ENCODE measurements at regions not wholly inside any gene's neighbourhood (a gene's known extent, or its start where the extent isn't known, plus 50 kb on each side); places are given as distances from the start of the nearest gene placed in this dataset.

DNA sequence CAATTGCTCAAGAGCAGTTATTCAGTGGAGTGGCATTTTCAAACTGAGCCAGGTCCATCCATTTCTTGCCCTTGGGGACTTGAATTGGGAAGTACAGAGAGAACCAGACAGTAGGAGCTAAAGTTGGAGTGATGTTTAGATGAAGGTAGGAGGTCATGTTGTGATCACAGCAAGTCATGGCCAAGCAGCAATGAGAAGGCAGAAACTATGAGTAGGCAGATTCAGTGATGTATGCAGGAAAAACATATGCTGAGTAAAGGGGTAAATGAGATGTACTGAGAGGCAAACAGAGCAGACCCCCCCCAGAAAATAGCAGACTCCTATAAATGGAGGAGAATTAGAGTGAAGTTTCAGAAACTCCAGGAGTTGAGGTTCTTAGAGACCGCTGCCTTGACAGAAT, 95.8 kb downstream of the PERP start:
- no peak for DNase-seq

DNA sequence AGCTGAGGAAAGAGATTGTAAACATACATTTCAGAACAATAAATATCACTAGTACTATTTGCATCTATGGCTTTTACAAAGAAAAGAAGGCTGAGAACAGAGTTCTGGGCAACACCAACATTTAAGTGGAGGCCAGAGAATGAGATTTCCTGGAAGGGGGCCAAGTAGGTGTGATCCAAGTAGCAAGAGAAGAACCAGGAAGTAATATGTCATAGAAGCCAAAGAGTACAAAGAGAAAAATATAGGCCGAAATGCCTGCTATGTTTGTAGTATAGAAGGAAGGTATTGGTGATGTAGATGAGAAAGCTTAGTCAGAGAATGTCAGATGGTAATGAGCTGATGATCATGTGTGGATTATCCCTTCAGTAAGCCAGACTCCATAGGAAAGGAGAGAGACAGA, 94.5 kb downstream of the PERP start:
- no peak for DNase-seq

DNA sequence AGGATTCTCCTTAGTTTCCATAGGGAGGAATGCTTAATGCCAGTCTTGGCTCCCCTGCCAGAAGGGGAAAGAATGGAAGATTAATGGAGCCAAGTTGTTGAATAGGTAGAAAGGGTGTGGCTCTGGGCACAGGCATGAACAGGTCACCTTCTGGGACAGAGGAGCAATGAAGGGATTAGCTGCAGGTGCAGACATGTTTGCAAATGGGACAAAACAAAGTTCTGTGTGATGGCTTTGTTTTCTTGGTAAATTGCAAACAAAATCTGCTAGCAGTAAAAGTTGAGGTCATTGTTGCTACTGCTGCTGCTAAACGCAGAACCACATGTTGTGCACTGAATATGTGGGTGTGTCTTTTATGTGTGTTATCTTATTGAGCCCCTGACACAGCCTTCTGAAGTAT, 93.3 kb downstream of the PERP start:
- no peak for DNase-seq

DNA sequence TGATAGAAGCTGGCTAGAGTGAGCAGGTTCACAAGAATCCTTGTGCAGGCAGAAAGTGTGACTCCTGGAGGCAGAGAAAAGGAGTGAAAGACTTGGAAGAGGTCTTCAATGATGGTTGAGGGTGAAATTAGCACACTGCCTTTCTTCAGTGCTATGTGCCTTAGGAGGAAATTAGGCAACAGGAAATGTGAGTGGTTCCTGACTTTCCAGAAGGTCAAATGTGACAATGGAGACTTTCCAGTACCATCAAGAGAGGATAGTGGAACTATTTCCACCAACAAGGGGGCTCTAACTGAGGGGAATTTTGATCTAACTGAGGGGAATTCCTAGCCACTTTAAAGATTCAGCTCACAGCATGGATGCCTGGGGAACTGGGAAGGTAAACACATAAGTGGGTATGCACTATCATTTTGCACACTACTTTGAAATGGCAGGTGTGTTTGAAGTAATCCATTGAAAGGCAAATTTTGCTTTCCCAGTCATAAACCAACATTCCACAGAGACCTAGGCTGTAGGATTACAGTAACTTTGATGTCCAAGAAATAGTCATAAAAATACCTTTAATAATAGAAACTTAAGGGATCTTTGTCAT, 90.0 kb downstream of the PERP start:
- DNase-seq: no peak

DNA sequence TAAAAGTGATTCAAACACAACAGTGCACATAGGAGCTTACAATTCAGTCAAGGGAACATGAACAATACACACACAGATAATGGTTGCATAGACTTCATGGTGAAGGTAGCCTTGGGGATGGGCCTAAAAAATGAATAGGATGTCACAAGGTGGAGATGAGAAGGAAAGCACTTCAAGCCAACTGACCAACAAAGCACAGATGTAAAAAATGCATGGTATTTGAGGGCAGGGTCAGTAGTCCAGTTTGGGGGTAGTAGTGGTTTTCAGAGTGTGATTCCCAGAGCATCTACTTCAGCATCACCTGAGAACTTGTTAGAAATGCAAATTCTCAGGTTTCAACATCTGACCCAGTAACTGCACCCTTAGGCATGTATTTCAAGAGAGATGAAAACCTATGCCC, 88.9 kb downstream of the PERP start:
- no peak for DNase-seq

DNA sequence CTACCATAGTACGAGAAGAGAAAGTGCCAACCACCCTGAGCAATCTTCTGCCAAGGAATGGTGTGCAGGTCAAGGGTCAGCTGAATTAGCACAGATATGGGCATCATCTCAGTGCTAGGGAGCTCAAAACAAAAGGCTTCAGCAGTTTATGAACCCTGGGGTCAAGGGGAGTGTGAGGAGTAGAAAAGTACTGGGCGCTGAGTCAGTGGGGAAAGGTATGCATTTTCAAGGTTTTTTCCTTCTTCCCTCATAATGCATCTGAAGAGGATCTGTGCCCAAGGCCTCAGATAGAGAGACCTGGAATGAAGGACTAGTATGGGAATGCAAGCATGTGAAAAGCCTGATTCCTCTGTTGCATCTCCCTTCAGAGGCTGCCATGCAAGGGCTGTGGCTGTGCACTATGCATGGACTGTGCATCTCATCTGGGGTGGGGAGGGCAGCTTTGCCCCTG, 81.7 kb downstream of the PERP start:
- no peak for DNase-seq

DNA sequence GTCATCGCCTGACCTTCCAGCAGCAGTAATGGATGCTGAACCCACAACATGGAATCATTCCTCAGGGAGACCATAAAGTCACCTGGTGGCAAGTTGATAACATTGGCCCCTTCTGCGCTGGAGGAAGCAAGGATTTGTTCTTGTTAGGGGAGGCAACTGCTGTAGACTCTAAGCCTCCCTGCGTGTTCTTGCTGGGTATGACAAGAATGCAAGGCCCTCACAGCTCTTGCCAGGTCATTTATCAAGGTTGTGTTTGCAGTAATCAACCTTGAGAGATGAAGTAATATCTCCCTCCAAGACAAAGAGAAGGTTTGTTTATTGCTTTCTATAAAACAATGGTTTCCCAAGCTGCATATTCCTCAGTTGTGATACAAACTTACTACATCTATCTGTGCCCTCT, 80.9 kb downstream of the PERP start:
- DNase-seq: no peak

DNA sequence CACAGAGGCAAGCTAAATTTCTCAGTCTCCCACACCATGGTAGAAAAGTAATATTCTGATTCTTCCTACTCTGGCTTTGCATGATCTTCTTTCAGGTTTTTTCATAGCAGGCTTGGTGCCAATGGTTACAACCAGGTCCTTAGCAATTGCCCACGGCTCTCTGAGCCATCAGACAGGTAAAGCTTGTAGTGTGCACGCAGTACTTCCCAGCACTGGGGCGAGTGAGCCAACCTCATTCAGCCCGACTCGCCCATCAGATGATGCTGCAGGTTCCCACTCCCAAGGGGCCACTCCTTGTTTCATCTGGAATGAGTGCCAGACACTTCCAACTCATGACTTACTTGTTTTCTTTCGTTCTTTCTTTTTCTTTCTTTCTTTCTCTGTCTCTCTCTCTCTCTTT, 78.3 kb downstream of the PERP start:
- DNase-seq: no peak

DNA sequence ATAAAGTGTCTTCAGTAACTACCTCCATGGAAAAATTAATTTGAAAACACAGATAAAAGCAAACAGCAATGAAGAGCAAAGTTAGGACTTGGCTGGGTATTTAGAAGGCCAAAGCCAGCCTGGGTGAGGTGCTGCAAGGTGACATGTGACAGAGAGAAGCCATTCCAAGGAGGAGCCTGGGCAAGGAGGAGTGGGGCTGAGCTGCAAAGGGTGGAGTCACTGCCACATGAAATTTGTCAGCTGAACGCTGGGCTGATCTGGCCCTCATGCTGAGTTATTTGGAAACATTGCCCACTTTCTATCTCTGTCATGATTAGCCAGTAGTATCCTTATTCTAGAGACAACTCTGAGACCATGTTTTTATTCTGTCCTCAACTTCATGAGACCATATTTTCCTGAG, 76.3 kb downstream of the PERP start:
- DNase-seq: no peak

DNA sequence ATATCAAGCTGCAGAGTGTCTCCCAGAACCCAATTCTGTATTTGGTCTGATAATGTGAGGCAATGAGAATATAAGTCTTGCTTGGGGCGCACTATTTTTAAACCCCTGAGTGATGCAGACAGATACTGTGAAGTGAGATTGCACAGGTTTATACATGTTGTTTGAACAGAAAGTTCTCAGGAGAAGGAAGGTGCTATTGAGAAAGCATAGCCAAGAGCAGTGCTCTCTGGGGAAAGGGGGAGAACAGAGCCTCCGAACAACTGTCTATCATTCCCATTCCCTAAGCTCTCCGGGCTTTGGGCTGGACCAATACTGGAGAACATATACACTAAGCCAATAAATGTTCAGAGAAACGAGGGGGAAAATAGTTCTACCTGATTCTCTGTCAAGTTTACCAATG, 75.8 kb downstream of the PERP start:
- no peak for DNase-seq

DNA sequence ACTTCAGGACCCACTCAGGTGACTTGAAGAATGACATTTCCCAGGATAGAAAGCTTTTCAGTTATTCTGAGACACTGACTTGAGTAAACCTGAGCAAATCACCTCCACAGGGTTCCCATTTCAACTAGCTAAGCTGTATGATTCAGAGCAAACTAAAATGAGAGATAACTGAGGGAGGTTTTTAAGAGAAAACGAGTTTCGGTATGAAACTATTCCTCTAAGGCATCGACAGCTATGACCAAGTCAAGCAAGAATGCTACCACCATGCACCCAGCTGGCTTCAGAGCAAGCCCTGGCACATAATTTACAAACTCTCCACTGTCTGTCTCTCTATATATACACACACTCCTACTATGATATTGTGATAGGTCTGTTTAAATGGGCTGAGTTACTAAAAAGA, 75.4 kb downstream of the PERP start:
- no peak for DNase-seq

DNA sequence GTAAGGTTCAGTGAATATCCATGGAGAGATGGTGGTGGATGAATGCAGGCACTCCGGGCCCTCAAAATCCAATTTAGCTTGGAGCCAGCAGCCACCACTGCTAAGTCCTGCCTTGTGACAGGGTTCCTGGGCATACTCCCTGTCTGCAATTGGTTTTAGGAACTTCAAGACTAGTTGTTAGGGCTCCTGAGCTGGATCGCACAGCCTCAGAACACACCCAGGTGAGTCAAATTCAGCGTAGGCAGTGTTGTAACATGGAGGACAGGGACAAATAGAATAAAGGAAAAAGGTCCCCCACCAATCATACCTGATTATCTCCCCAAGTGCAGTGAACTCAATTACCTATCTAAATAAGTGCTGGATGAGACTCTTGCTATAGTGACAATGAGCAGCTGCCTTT, 74.6 kb downstream of the PERP start:
- no peak for DNase-seq

DNA sequence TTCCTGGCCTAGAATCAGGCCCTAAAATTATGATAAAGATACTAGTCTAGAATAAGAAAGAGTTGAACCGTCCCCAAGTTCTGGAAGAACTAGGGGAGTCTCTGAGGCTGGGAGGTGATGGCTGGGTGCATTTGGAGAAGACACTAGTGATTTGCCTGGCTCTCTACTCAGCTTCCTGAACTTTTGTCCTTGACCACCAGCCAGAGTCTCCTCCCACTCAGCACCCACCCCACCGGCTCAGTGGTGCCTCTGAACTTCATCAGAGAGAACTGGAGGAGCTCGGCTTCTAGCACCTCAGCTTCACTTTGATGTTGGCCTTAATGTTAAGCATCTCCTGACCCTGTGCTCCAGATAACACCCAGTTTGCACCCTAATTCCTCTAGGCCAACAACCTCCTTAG, 73.0 kb downstream of the PERP start:
- DNase-seq: no peak

DNA sequence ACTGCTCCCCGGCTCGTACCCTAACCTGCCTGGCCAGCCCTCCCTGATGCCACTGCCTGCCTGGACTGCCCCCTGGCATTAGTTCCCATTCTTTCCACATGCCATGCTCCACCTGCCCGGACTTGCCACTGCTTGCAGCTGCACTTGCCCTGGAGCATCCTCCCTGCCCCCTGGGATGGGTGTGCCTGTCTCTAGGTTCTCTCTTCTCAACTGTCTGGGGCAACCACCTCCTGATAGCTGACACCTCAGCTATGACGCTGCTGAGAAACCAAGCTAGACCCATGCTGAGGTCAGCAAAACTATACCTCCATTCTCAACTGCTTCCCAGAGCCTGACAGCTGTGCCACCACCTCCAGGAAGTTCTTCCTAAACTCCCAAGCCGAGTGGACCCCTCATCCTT, 72.1 kb downstream of the PERP start:
- no peak for DNase-seq

DNA sequence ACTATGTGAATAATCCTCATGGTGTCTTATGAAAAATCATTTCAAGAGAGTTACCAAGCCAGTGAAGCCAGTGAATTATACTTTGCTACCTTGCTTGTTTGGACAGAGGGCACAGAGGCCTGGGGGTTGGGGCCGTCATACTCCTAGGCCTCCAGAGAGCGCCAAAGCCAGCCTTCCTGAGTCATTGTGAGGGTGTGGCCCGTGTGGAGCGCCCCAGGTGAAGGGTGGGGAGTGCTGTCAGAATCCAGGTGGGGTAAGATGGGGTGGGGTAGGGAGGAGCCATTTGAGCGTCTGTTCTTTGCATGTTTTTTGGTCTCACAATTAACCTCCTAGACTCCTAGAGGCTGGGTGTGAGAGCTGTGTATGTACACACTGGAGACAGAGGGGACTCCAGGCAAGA, 71.1 kb downstream of the PERP start:
- no peak for DNase-seq

DNA sequence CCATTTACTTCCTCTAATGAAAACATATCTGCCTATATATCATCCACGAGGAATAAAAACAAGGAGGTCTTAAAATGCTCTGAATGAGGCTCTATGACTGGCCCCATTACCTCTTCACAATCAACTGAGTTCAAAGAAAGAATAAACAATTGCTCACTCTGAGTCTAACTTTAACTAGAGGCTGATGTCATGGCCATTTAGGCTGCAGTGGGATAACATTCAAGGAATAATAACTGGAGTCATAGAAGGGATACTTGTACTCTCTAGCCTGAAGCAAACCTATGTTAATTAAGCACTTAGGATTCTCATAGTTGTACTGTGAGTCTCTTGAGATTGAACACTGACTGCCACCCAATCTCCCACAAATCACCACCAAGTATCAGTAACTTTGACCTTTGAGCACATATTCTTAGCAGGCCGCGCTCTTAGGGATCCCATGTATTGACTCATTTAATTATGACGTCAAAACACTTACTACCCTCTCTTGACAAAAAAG, 70.2 kb downstream of the PERP start:
- DNase-seq: no peak

DNA sequence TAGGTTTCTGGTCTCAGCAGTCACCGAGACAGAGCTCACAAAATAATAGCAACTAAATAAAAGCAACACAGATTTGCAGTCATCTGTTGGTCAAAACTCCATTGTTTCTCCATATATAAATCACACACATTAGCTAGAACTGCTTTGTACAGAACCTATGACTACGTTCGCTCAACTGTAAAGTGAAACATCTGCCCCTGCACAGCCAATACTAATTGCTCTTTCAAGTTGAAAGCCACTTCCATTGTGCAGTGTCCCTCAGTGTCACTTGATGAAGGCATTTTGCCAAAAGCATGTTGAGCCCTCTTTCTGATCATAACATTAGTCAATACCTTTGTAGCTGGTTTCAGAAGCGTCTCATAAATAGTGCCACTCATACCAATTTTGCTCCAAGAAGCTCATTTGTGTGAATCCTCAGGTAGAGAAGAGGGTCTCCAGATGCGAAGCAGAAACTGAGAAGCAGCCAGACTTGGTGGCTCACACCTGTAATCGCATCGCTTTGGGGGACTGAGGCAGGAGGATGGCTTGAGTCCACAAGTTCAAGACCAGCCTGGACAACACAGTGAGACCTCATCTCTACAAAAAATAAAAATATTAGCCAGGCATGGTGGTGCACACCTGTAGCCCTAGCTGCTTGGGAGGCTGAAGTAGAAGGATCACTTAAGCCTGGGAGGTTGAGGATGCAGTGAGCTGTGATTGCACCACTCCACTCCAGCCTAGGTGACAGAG, 68.9 kb downstream of the PERP start:
- no peak for DNase-seq

Data from activated CD4-positive, CD25-positive, alpha-beta regulatory T cell (primary cell).